GM23338 (cell line): ENCODE measurements at regions not wholly inside any gene's neighbourhood (a gene's known extent, or its start where the extent isn't known, plus 50 kb on each side); places are given as distances from the start of the nearest gene placed in this dataset.

ENCODE experiments used
- ATAC-seq: fragments of 200-7000 bp; cut with Tn5 transposase; 3 replicates; pipeline ENCODE4 v1.9.1; 2020
- DNase-seq: peaks from one replicate; pipeline ENCODE4 v3.0.0-alpha.2; 2015; ENCODE audit warnings: low spot score
- H2AFZ ChIP-seq: fragments of 200-600 bp; sonication (generic); 2 replicates; pipeline ENCODE4 v1.8.0; 2016; ENCODE audit warnings: antibody characterized with exemption, mild to moderate bottlenecking, moderate library complexity
- H3F3A ChIP-seq: fragments of 200-600 bp; sonication (generic); replicated peaks from 2 replicates; pipeline ENCODE4 v1.8.0; 2017; ENCODE audit warnings: antibody characterized with exemption, mixed run types, low read depth
- H3K27ac ChIP-seq: fragments of 200-600 bp; sonication (generic); 2 replicates; pipeline ENCODE4 v1.6.1; 2016; ENCODE audit warnings: low read depth
- H3K27me3 ChIP-seq: fragments of 200-600 bp; sonication (generic); 2 replicates; pipeline ENCODE4 v1.8.0; 2016; ENCODE audit warnings: mild to moderate bottlenecking, mixed run types, moderate library complexity; ENCODE audit not compliant: insufficient read depth
- H3K36me3 ChIP-seq: fragments of 200-600 bp; sonication (generic); 2 replicates; pipeline ENCODE4 v1.8.0; 2016; ENCODE audit warnings: mild to moderate bottlenecking; ENCODE audit not compliant: insufficient read depth
- H3K4me1 ChIP-seq: fragments of 200-600 bp; sonication (generic); 2 replicates; pipeline ENCODE4 v1.8.0; 2016; ENCODE audit warnings: mild to moderate bottlenecking, moderate library complexity; ENCODE audit not compliant: insufficient read depth
- H3K4me2 ChIP-seq: fragments of 200-600 bp; sonication (generic); 2 replicates; pipeline ENCODE4 v1.7.1; 2017; ENCODE audit warnings: mixed run types
- H3K4me3 ChIP-seq: fragments of 200-600 bp; sonication (generic); 2 replicates; pipeline ENCODE4 v1.6.1; 2016; ENCODE audit warnings: mixed run types
- H3K79me2 ChIP-seq: fragments of 200-600 bp; sonication (generic); replicated peaks from 2 replicates; pipeline ENCODE4 v1.8.0; 2017; ENCODE audit warnings: mild to moderate bottlenecking; ENCODE audit not compliant: insufficient read depth
- H3K9me2 ChIP-seq: fragments of 200-600 bp; sonication (generic); 2 replicates; pipeline ENCODE4 v1.8.0; 2017; ENCODE audit not compliant: insufficient read depth
- H4K20me1 ChIP-seq: fragments of 200-600 bp; sonication (generic); replicated peaks from 2 replicates; pipeline ENCODE4 v1.8.0; 2017; ENCODE audit warnings: mild to moderate bottlenecking; ENCODE audit not compliant: insufficient read depth
- H3K27ac Mint-ChIP-seq: 2 replicates; pipeline ENCODE4 v1.8.0; 2020; ENCODE audit warnings: inconsistent platforms, mild to moderate bottlenecking, moderate library complexity, mixed read lengths
- H3K27me3 Mint-ChIP-seq: 3 replicates; pipeline ENCODE4 v1.8.0; 2022; ENCODE audit warnings: low read depth, mild to moderate bottlenecking, moderate library complexity, mixed read lengths, inconsistent platforms; ENCODE audit not compliant: insufficient read depth, poor library complexity
- H3K36me3 Mint-ChIP-seq: 3 replicates; pipeline ENCODE4 v1.8.0; 2021; ENCODE audit warnings: low read depth, mild to moderate bottlenecking, inconsistent platforms, moderate library complexity, mixed read lengths
- H3K4me1 Mint-ChIP-seq: 3 replicates; pipeline ENCODE4 v1.8.0; 2020; ENCODE audit warnings: mild to moderate bottlenecking, inconsistent platforms, mixed read lengths
- H3K4me3 Mint-ChIP-seq: 3 replicates; pipeline ENCODE4 v1.8.0; 2021; ENCODE audit warnings: moderate library complexity, mild to moderate bottlenecking, inconsistent platforms, mixed read lengths
- H3K9me3 Mint-ChIP-seq: 3 replicates; pipeline ENCODE4 v1.8.0; 2020; ENCODE audit warnings: moderate library complexity, mild to moderate bottlenecking, inconsistent platforms, mixed read lengths
- CREB1 ChIP-seq: fragments of 250-450 bp; sonication (Bioruptor Pico); IDR thresholded peaks from 2 replicates; pipeline ENCODE4 v1.5.0; 2020; ENCODE audit warnings: low read depth, mild to moderate bottlenecking, moderate library complexity
- CTCF ChIP-seq, 2 experiments: fragments of 200-600 bp in 1 of 2; sonication (generic) in 1 of 2; conservative IDR thresholded peaks; 2 replicates each; pipeline versions ENCODE4 v1.5.1 to v1.6.1; 2016 to 2017; ENCODE audit warnings: antibody characterized with exemption in 2 of 2, low read depth in 2 of 2, mild to moderate bottlenecking in 2 of 2, moderate library complexity in 1 of 2
- ETS1 ChIP-seq: IDR thresholded peaks from 2 replicates; pipeline ENCODE4 v1.6.1; 2016; ENCODE audit warnings: antibody characterized with exemption
- EZH2 ChIP-seq: fragments of 200-600 bp; sonication (generic); IDR thresholded peaks from one replicate; pipeline ENCODE4 v1.8.0; 2017; ENCODE audit warnings: antibody characterized with exemption, mild to moderate bottlenecking, low read depth; ENCODE audit not compliant: unreplicated experiment
- JUNB ChIP-seq: IDR thresholded peaks from one replicate; pipeline ENCODE4 v1.6.1; 2016; ENCODE audit warnings: antibody characterized with exemption; ENCODE audit not compliant: unreplicated experiment
- NANOG ChIP-seq: IDR thresholded peaks from 2 replicates; pipeline ENCODE4 v1.6.1; 2016; ENCODE audit warnings: antibody characterized with exemption, borderline replicate concordance
- REST ChIP-seq: IDR thresholded peaks from one replicate; pipeline ENCODE4 v1.6.1; 2018; ENCODE audit warnings: antibody characterized with exemption; ENCODE audit not compliant: unreplicated experiment
- STAT1 ChIP-seq: IDR thresholded peaks from one replicate; pipeline ENCODE4 v1.6.1; 2016; ENCODE audit warnings: antibody characterized with exemption; ENCODE audit not compliant: unreplicated experiment
- ZNF331 ChIP-seq: fragments of 250-450 bp; sonication (Bioruptor Pico); IDR thresholded peaks from 2 replicates; pipeline ENCODE4 v1.5.0; 2020; ENCODE audit warnings: low read depth, mild to moderate bottlenecking, moderate library complexity
- ZNF462 ChIP-seq: fragments of 250-450 bp; sonication (Bioruptor Pico); IDR thresholded peaks from 2 replicates; pipeline ENCODE4 v1.5.0; 2020; ENCODE audit warnings: mild to moderate bottlenecking, moderate library complexity

- Mint-ChIP-seq H3K27me3 (no peaks in the 10 kb centered on the region), H3K4me3 (no peak overlapping the region), H3K27ac (no peak overlapping the region), H3K4me1 (peaks cover 28% of the 10 kb centered on the region), H3K36me3 (no peaks in the 10 kb centered on the region), H3K9me3 (no peaks in the 10 kb centered on the region; the same call in 2 of the 3 replicates)
- Histone ChIP-seq H3K4me1 (peaks cover 17% of the 10 kb centered on the region), H3K9me2 (no peaks in the 10 kb centered on the region), H3K4me3 (no peak overlapping the region), H4K20me1 (no peaks in the 10 kb centered on the region), H3K79me2 (no peaks in the 10 kb centered on the region), H3F3A (no peaks in the 10 kb centered on the region), H3K27me3 (no peaks in the 10 kb centered on the region), H3K27ac (no peak overlapping the region), H3K36me3 (no peaks in the 10 kb centered on the region), H2AFZ (no peak overlapping the region), H3K4me2 (no peak overlapping the region)
- no peak for ATAC-seq
- no peak for TF ChIP-seq REST
- TF ChIP-seq ETS1: no peak
- TF ChIP-seq CTCF (conservative IDR thresholded peaks at IDR 0.05; ENCODE audit: low read depth in 2 of 2): no peak
- TF ChIP-seq NANOG: no peak
- no peak for TF ChIP-seq STAT1
- no peak for TF ChIP-seq ZNF331 (CRISPR knock-in tag)
- TF ChIP-seq JUNB: no peak
- no peak for TF ChIP-seq EZH2
- no peak for TF ChIP-seq CREB1 (CRISPR knock-in tag)
- no peak for DNase-seq
Measured at GRCh38 chr12:91278126-91278525, 95.5 kb upstream of the DCN start.

- DNase-seq (no peak), ATAC-seq (no peak)
- Histone ChIP-seq H3K4me1 (peaks cover 21% of the 10 kb centered on the region), H3K9me2 (no peaks in the 10 kb centered on the region), H3K27ac (no peak overlapping the region), H3K27me3 (no peaks in the 10 kb centered on the region), H2AFZ (no peak overlapping the region), H3K4me3 (no peak overlapping the region), H4K20me1 (no peaks in the 10 kb centered on the region), H3F3A (no peaks in the 10 kb centered on the region), H3K36me3 (no peaks in the 10 kb centered on the region), H3K4me2 (no peak overlapping the region), H3K79me2 (no peaks in the 10 kb centered on the region)
- Mint-ChIP-seq H3K27me3 (no peaks in the 10 kb centered on the region), H3K27ac (no peak overlapping the region), H3K9me3 (no peaks in the 10 kb centered on the region), H3K36me3 (no peaks in the 10 kb centered on the region), H3K4me3 (no peak overlapping the region), H3K4me1 (peaks cover 42% of the 10 kb centered on the region)
- TF ChIP-seq ZNF462 (CRISPR knock-in tag): no peak
Measured at GRCh38 chr12:91276509-91276908, 93.9 kb upstream of the DCN start.
